Endothelial cell of umbilical vein (primary cell): ENCODE measurements at regions not wholly inside any gene's neighbourhood (a gene's known extent, or its start where the extent isn't known, plus 50 kb on each side); places are given as distances from the start of the nearest gene placed in this dataset.

Experiments
- BruUV-seq: library from RNA; stranded (reverse); fragments of 400-500 nt; replicated peaks from 2 replicates; lab custom pipeline; 2021; lab: Mats Ljungman, UMichigan
- CTCF ChIA-PET: fragments of 300-600, 350-600 bp; sonication (Branson Sonifier 250); formaldehyde crosslinking; loops from one replicate; lab custom pipeline; 2021; ENCODE audit warnings: antibody characterized with exemption, inconsistent platforms; lab: Charles Lee
- POLR2A ChIA-PET: fragments of 300-600, 350-600 bp; sonication (Branson Sonifier 250); formaldehyde crosslinking; loops from one replicate; lab custom pipeline; 2021; ENCODE audit warnings: antibody characterized with exemption, inconsistent platforms; lab: Charles Lee
- DNase-seq: peaks from one replicate; pipeline ENCODE4 v3.0.0-alpha.2; 2011; ENCODE audit warnings: low read depth, low spot score
- FAIRE-seq: peaks from 2 replicates; lab custom pipeline; 2011; peaks lifted over from hg19 to GRCh38; lab: Jason Lieb, UNC
- H2AFZ ChIP-seq: 2 replicates; pipeline ENCODE4 v1.6.0; 2012; ENCODE audit warnings: low read depth, low read length, control low read depth, inconsistent platforms
- H3K27ac ChIP-seq: 2 replicates; pipeline ENCODE4 v1.5.1; 2011; ENCODE audit warnings: low read depth, mild to moderate bottlenecking, control low read depth, low read length, moderate library complexity; ENCODE audit not compliant: insufficient read depth
- H3K27me3 ChIP-seq, 2 experiments: 2 replicates each; pipeline versions ENCODE4 v1.6.0 to v1.6.1; 2011; ENCODE audit warnings: low read length in 2 of 2, mixed read lengths in 1 of 2; ENCODE audit not compliant: control insufficient read depth in 2 of 2, insufficient read depth in 2 of 2
- H3K36me3 ChIP-seq, 2 experiments: 2 replicates in 1 of 2; 3 replicates in 1 of 2; pipeline ENCODE4 v1.5.1; 2011; ENCODE audit warnings: low read length in 2 of 2, mild to moderate bottlenecking in 1 of 2, moderate library complexity in 1 of 2; ENCODE audit not compliant: control insufficient read depth in 2 of 2, insufficient read depth in 2 of 2; ENCODE audit errors: extremely low read depth in 1 of 2
- H3K4me1 ChIP-seq: 3 replicates; pipeline ENCODE4 v1.5.1; 2011; ENCODE audit warnings: mild to moderate bottlenecking, low read length; ENCODE audit not compliant: control insufficient read depth, insufficient read depth; ENCODE audit errors: extremely low read depth
- H3K4me2 ChIP-seq: 2 replicates; pipeline ENCODE4 v1.6.1; 2011; ENCODE audit warnings: low read length, control low read depth, mixed read lengths; ENCODE audit not compliant: insufficient read depth
- H3K4me3 ChIP-seq, 3 experiments: fragments of 200-600 bp in 1 of 3; sonication (generic), shearing (Covaris generic) in 1 of 3; replicated peaks in 1 of 3; 2 replicates each; pipeline ENCODE4 v1.5.1; 2011 to 2016; ENCODE audit warnings: control low read depth in 3 of 3, low read length in 3 of 3, mild to moderate bottlenecking in 2 of 3, inconsistent platforms in 1 of 3, low read depth in 1 of 3, moderate library complexity in 1 of 3; ENCODE audit not compliant: insufficient read depth in 1 of 3
- H3K79me2 ChIP-seq: 2 replicates; pipeline ENCODE4 v1.6.0; 2012; ENCODE audit warnings: low read length, inconsistent platforms; ENCODE audit not compliant: control insufficient read depth, insufficient read depth
- H3K9ac ChIP-seq: replicated peaks from 2 replicates; pipeline ENCODE3; 2011; ENCODE audit warnings: low read length, control low read depth; ENCODE audit not compliant: insufficient read depth; ENCODE audit errors: extremely low read depth
- H3K9me1 ChIP-seq: replicated peaks from 3 replicates; pipeline ENCODE4 v1.6.0; 2011; ENCODE audit warnings: mild to moderate bottlenecking, low read length; ENCODE audit not compliant: control insufficient read depth, insufficient read depth; ENCODE audit errors: extremely low read depth
- H3K9me3 ChIP-seq: replicated peaks from 2 replicates; pipeline ENCODE4 v1.5.1; 2012; ENCODE audit warnings: low read length, inconsistent platforms; ENCODE audit not compliant: control insufficient read depth, insufficient read depth
- H4K20me1 ChIP-seq: replicated peaks from 2 replicates; pipeline ENCODE3; 2011; ENCODE audit warnings: mild to moderate bottlenecking, low read length; ENCODE audit not compliant: control insufficient read depth, insufficient read depth; ENCODE audit errors: extremely low read depth
- EZH2 ChIP-seq: IDR thresholded peaks from 2 replicates; pipeline ENCODE4 v1.6.1; 2012; ENCODE audit warnings: borderline replicate concordance, low read depth, mild to moderate bottlenecking, moderate library complexity, low read length, inconsistent platforms; ENCODE audit not compliant: severe bottlenecking
- FOS ChIP-seq: IDR thresholded peaks from 2 replicates; pipeline ENCODE4 v1.6.1; 2011; ENCODE audit warnings: mild to moderate bottlenecking, low read length, moderate library complexity, borderline replicate concordance; ENCODE audit not compliant: insufficient read depth
- GATA2 ChIP-seq: IDR thresholded peaks from 2 replicates; pipeline ENCODE4 v1.7.0; 2011; ENCODE audit warnings: low read depth, mild to moderate bottlenecking, moderate library complexity, mixed read lengths, low read length; ENCODE audit not compliant: insufficient read length, insufficient read depth
- JUN ChIP-seq: IDR thresholded peaks from 2 replicates; pipeline ENCODE4 v1.6.1; 2011; ENCODE audit warnings: borderline replicate concordance, low read depth; ENCODE audit not compliant: insufficient read length, insufficient read depth
- MAX ChIP-seq: IDR thresholded peaks from 2 replicates; pipeline ENCODE4 v1.6.1; 2011; ENCODE audit not compliant: insufficient read depth, insufficient read length
- MYC ChIP-seq: IDR thresholded peaks from one replicate; pipeline ENCODE4 v1.6.1; 2011; ENCODE audit warnings: mild to moderate bottlenecking, low read depth, low read length
- POLR2A ChIP-seq: IDR thresholded peaks from 2 replicates; pipeline ENCODE4 v1.6.1; 2012; ENCODE audit warnings: low read depth, mild to moderate bottlenecking, control low read depth, low read length
- POLR2AphosphoS5 ChIP-seq: IDR thresholded peaks from 2 replicates; pipeline ENCODE4 v1.6.1; 2012; ENCODE audit warnings: low read depth, mild to moderate bottlenecking, control low read depth, low read length, moderate library complexity; ENCODE audit not compliant: insufficient read depth
- dilution Hi-C: fragments of 300-500 bp; cut with MboI; formaldehyde crosslinking; loops from one replicate; pipeline ENCODE4 v1.15.0; 2019; ENCODE audit warnings: low sequenced_read_pairs; ENCODE audit not compliant: extremely low pct_ligation_motif_present
- intact Hi-C: fragments of 100-400 bp; cut with micrococcal nuclease; formaldehyde crosslinking; loops from one replicate; pipeline ENCODE4 v1.10.0; 2022
- TF ChIP-seq, protein P1 (sequence below), 2 donors: IDR thresholded peaks; 1 replicate in 1 of 2; 2 replicates in 1 of 2; pipeline ENCODE4 v1.5.1; 2011; ENCODE audit warnings: low read length in 2 of 2, mild to moderate bottlenecking in 2 of 2, moderate library complexity in 2 of 2, control low read depth in 1 of 2, inconsistent platforms in 1 of 2, low read depth in 1 of 2; ENCODE audit not compliant: insufficient read depth in 1 of 2; ENCODE audit errors: extremely low read depth in 1 of 2

DNA sequence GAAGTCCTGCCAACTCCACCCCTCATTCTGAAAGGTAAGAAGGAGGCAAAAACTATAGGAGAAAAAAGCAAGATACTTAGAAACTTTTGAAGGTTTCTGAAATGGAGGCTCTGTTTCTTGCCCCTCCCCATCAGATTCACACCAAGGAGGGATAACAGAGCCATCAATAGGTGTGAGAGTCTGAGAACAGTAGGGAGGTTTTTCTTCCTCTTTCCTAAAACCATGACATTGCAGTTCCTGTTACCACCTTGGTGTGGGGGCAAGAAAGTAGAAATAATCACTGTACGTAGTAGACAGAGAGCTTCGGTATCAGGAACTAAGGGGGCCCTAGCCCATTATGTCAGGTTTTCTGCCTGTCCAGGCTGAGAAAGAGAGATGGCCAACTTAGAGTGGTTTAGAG is 333.3 kb upstream of the SYNCRIP start:
- no peak for TF ChIP-seq EZH2
- TF ChIP-seq FOS, result no peak
- no peak for TF ChIP-seq POLR2AphosphoS5
- Histone ChIP-seq H3K4me3 (no peak overlapping the region), H3K9me3 (no peaks in the 10 kb centered on the region), H3K79me2 (no peaks in the 10 kb centered on the region), H4K20me1 (no peaks in the 10 kb centered on the region), H3K27me3 (no peaks in the 10 kb centered on the region), H2AFZ (no peak overlapping the region), H3K27ac (no peak overlapping the region), H3K4me2 (no peak overlapping the region), H3K9ac (no peak overlapping the region), H3K9me1 (no peaks in the 10 kb centered on the region), H3K36me3 (no peaks in the 10 kb centered on the region), H3K4me1 (no peaks in the 10 kb centered on the region)
- dilution Hi-C loops (no loop called here), intact Hi-C loops (no loop called here)
- BruUV-seq, result no TSS peak
- FAIRE-seq, result no peak
- DNase-seq, result no peak
- POLR2A ChIA-PET, result no interaction called here
- CTCF ChIA-PET, result no interaction called here

DNA sequence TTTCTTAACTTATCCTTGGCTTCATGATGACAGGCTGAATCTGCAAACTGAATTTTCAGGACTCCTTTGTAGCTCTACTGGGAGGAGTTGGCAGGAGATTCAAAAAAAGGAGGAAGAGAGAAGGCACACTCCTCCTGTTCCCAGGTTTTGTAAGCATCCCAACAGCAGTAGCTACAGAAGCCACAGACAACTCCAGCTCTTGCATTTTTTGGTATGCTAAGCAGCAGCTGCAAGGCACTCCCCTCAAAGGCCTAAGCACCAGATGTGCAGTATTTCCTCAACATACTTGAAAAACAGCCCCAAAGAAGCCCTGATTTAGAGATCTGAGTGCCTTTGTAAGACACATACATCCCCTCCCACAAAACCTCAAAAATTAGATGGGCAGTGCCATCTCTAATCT is 328.6 kb upstream of the SYNCRIP start:
- Histone ChIP-seq H3K27me3 (no peaks in the 10 kb centered on the region), H2AFZ (no peak overlapping the region), H3K79me2 (no peaks in the 10 kb centered on the region), H4K20me1 (no peaks in the 10 kb centered on the region), H3K4me1 (no peaks in the 10 kb centered on the region), H3K36me3 (no peaks in the 10 kb centered on the region), H3K9me3 (no peaks in the 10 kb centered on the region), H3K9me1 (no peaks in the 10 kb centered on the region), H3K4me2 (no peak overlapping the region), H3K27ac (no peak overlapping the region), H3K4me3 (no peak overlapping the region), H3K9ac (no peak overlapping the region)
- FAIRE-seq, result no peak
- TF ChIP-seq POLR2AphosphoS5, result no peak
- no peak for TF ChIP-seq JUN
- no peak for TF ChIP-seq POLR2A
- TF ChIP-seq MYC, result no peak
- TF ChIP-seq MAX, result no peak
- TF ChIP-seq FOS, result no peak
- no peak for TF ChIP-seq EZH2
- TF ChIP-seq, protein P1, sequence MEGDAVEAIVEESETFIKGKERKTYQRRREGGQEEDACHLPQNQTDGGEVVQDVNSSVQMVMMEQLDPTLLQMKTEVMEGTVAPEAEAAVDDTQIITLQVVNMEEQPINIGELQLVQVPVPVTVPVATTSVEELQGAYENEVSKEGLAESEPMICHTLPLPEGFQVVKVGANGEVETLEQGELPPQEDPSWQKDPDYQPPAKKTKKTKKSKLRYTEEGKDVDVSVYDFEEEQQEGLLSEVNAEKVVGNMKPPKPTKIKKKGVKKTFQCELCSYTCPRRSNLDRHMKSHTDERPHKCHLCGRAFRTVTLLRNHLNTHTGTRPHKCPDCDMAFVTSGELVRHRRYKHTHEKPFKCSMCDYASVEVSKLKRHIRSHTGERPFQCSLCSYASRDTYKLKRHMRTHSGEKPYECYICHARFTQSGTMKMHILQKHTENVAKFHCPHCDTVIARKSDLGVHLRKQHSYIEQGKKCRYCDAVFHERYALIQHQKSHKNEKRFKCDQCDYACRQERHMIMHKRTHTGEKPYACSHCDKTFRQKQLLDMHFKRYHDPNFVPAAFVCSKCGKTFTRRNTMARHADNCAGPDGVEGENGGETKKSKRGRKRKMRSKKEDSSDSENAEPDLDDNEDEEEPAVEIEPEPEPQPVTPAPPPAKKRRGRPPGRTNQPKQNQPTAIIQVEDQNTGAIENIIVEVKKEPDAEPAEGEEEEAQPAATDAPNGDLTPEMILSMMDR (IDR thresholded peaks at IDR 0.05; ENCODE audit: extremely low read depth in 1 of 2, insufficient read depth in 1 of 2, low read depth in 1 of 2, low read length in 2 of 2), result no peak
- no peak for TF ChIP-seq GATA2
- BruUV-seq, result no TSS peak
- DNase-seq, result no peak
- ChIA-PET POLR2A (no interaction called here), CTCF (interaction anchor here (1.0 kb wide), 1 partner anchor 9 kb away, joined by 3 read pairs; no protein-coding TSS in a partner anchor)
- intact Hi-C loops, result no loop called here
- dilution Hi-C loops, result no loop called here
